ENCODE measurements at regions not wholly inside any gene's neighbourhood (a gene's known extent, or its start where the extent isn't known, plus 50 kb on each side); places are given as distances from the start of the nearest gene placed in this dataset.

GRCh38 chr9:118128313-118128712 lies 424.1 kb downstream of the TLR4 start:
- 27% methylated on average over 2 of the region's 2 CpGs for WGBS (ENCODE audit: insufficient coverage, insufficient replicate concordance, low lambda C conversion rate, missing lambda C conversion rate)
- no peak overlapping the region for H3K4me2 ChIP-seq (ENCODE audit: control insufficient read depth, insufficient read depth)
- no peaks in the 10 kb centered on the region for H3K79me2 ChIP-seq (ENCODE audit: control insufficient read depth, insufficient read depth, low read length)
- BruUV-seq (replicated peaks) = no TSS peak
- FAIRE-seq (no peak), DNase-seq (ENCODE audit: low read depth, low spot score) (no peak), ATAC-seq (no peak)
- intact Hi-C loops (cut with micrococcal nuclease; ENCODE audit: unreplicated experiment) = no loop called here
- H3K27ac ChIP-seq (ENCODE audit: control insufficient read depth, insufficient read depth) = no peak overlapping the region
- ChIA-PET CTCF (no interaction called here), POLR2A (no interaction called here), SMC1A (ENCODE audit: uncharacterized antibody, unreplicated experiment) (no interaction called here), RAD21 (ENCODE audit: unreplicated experiment) (no interaction called here)
- no peaks in the 10 kb centered on the region for H3K36me3 ChIP-seq (ENCODE audit: control insufficient read depth in 2 of 2, insufficient read depth in 2 of 2, low read length in 1 of 2)
- no peaks in the 10 kb centered on the region for H4K20me1 ChIP-seq (ENCODE audit: control insufficient read depth, insufficient read depth)
- no peaks in the 10 kb centered on the region for H3K27me3 ChIP-seq (replicated peaks in 1 of 2; ENCODE audit: control insufficient read depth in 2 of 2, insufficient read depth in 2 of 2, low read length in 1 of 2)
- H2AFZ ChIP-seq (ENCODE audit: control insufficient read depth, low read depth, low read length) = no peak overlapping the region
- H3K9me3 ChIP-seq (replicated peaks; ENCODE audit: control insufficient read depth, insufficient read depth, low read length) = no peaks in the 10 kb centered on the region
- no peak overlapping the region for H3K9ac ChIP-seq (ENCODE audit: control insufficient read depth, insufficient read depth, low read length)
- H3K4me1 ChIP-seq (ENCODE audit: control insufficient read depth, insufficient read depth, low read length) = no peaks in the 10 kb centered on the region
- no peak overlapping the region for H3K4me3 ChIP-seq
- in situ Hi-C loops (cut with MboI) = no loop called here
- TF ChIP-seq ZNF384 (IDR thresholded peaks at IDR 0.05; ENCODE audit: borderline replicate concordance, low read depth, low read length) (no peak), EED (IDR thresholded peaks at IDR 0.05; ENCODE audit: low read depth) (no peak), HSF1 (IDR thresholded peaks at IDR 0.05; ENCODE audit: low read depth, low read length) (no peak), ETV6 (conservative IDR thresholded peaks at IDR 0.05 in 1 of 2, IDR thresholded peaks at IDR 0.05 in 1 of 2; ENCODE audit: borderline replicate concordance in 1 of 2, low read depth in 1 of 2) (no peak), ZSCAN29 (IDR thresholded peaks at IDR 0.05) (no peak), MLLT1 (IDR thresholded peaks at IDR 0.05) (no peak), ATF7 (IDR thresholded peaks at IDR 0.05; ENCODE audit: low read depth) (no peak), NFXL1 (IDR thresholded peaks at IDR 0.05; ENCODE audit: borderline replicate concordance) (no peak), REST (IDR thresholded peaks at IDR 0.05; ENCODE audit: low read depth, low read length) (no peak), ZNF622 (IDR thresholded peaks at IDR 0.05) (no peak)
- TF ChIP-seq, protein P1, sequence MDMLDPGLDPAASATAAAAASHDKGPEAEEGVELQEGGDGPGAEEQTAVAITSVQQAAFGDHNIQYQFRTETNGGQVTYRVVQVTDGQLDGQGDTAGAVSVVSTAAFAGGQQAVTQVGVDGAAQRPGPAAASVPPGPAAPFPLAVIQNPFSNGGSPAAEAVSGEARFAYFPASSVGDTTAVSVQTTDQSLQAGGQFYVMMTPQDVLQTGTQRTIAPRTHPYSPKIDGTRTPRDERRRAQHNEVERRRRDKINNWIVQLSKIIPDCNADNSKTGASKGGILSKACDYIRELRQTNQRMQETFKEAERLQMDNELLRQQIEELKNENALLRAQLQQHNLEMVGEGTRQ (IDR thresholded peaks at IDR 0.05; ENCODE audit: borderline replicate concordance, low read depth, low read length) = no peak
- TF ChIP-seq, protein P2, sequence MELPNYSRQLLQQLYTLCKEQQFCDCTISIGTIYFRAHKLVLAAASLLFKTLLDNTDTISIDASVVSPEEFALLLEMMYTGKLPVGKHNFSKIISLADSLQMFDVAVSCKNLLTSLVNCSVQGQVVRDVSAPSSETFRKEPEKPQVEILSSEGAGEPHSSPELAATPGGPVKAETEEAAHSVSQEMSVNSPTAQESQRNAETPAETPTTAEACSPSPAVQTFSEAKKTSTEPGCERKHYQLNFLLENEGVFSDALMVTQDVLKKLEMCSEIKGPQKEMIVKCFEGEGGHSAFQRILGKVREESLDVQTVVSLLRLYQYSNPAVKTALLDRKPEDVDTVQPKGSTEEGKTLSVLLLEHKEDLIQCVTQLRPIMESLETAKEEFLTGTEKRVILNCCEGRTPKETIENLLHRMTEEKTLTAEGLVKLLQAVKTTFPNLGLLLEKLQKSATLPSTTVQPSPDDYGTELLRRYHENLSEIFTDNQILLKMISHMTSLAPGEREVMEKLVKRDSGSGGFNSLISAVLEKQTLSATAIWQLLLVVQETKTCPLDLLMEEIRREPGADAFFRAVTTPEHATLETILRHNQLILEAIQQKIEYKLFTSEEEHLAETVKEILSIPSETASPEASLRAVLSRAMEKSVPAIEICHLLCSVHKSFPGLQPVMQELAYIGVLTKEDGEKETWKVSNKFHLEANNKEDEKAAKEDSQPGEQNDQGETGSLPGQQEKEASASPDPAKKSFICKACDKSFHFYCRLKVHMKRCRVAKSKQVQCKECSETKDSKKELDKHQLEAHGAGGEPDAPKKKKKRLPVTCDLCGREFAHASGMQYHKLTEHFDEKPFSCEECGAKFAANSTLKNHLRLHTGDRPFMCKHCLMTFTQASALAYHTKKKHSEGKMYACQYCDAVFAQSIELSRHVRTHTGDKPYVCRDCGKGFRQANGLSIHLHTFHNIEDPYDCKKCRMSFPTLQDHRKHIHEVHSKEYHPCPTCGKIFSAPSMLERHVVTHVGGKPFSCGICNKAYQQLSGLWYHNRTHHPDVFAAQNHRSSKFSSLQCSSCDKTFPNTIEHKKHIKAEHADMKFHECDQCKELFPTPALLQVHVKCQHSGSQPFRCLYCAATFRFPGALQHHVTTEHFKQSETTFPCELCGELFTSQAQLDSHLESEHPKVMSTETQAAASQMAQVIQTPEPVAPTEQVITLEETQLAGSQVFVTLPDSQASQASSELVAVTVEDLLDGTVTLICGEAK (IDR thresholded peaks at IDR 0.05; ENCODE audit: borderline replicate concordance) = no peak

All from GM12878 (cell line).